GM12891 (cell line): ENCODE measurements at regions not wholly inside any gene's neighbourhood (a gene's known extent, or its start where the extent isn't known, plus 50 kb on each side); places are given as distances from the start of the nearest gene placed in this dataset.

Source experiments
- DNase-seq: peaks from one replicate; pipeline ENCODE4 v3.0.0; 2011; ENCODE audit warnings: low spot score; ENCODE audit not compliant: insufficient read length
- FAIRE-seq: peaks from 2 replicates; lab custom pipeline; 2011; peaks lifted over from hg19 to GRCh38; lab: Jason Lieb, UNC
- PAX5 ChIP-seq: IDR thresholded peaks from 2 replicates; pipeline ENCODE4 v1.6.1; 2011; ENCODE audit warnings: low read length, moderate library complexity, mild to moderate bottlenecking; ENCODE audit not compliant: insufficient read depth, severe bottlenecking
- POLR2A ChIP-seq: IDR thresholded peaks from 2 replicates; pipeline ENCODE4 v1.6.1; 2011; ENCODE audit warnings: low read depth, low read length, control low read depth
- POLR2AphosphoS5 ChIP-seq: IDR thresholded peaks from 2 replicates; pipeline ENCODE4 v1.6.1; 2011; ENCODE audit warnings: low read depth, low read length, control low read depth
- POU2F2 ChIP-seq: IDR thresholded peaks from 2 replicates; pipeline ENCODE4 v1.6.1; 2011; ENCODE audit warnings: low read depth, mild to moderate bottlenecking, control low read depth, low read length, moderate library complexity
- SPI1 ChIP-seq: IDR thresholded peaks from 2 replicates; pipeline ENCODE4 v1.6.1; 2011; ENCODE audit warnings: low read depth, low read length, control low read depth
- TAF1 ChIP-seq: IDR thresholded peaks from 2 replicates; pipeline ENCODE4 v1.6.1; 2011; ENCODE audit warnings: low read depth, low read length, control low read depth

GRCh38 chr13:30151388-30151787, 156.0 kb downstream of the KATNAL1 start:
- no peak for FAIRE-seq
- TF ChIP-seq TAF1 (no peak), POLR2A (no peak), SPI1 (no peak)

DNA sequence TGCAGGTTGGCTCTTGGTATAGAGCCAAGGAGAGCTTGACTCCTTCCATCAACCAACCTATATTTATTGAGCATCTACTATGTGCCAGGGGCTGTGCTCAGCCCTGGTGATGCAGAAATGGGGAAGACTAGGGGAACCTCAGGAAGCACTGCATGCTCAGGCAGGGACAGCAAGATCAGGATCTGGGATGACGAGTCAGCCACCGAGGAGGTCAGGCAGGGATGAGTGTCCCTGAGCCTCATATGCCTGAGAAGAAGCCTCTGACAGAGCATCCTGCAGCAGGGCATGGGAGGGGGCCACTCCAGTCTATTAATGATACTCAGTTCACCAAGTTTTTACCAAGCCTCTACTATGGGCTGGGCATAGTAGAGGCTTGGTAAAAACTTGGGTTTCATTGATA, 158.1 kb downstream of the KATNAL1 start:
- TF ChIP-seq SPI1 (no peak), PAX5 (no peak), POU2F2 (no peak), POLR2AphosphoS5 (no peak), POLR2A (no peak), TAF1 (no peak)
- DNase-seq (no peak), FAIRE-seq (no peak)

More at GRCh38 chr13:30151388-30151787, 156.0 kb downstream of the KATNAL1 start:
- no peak for DNase-seq

DNA sequence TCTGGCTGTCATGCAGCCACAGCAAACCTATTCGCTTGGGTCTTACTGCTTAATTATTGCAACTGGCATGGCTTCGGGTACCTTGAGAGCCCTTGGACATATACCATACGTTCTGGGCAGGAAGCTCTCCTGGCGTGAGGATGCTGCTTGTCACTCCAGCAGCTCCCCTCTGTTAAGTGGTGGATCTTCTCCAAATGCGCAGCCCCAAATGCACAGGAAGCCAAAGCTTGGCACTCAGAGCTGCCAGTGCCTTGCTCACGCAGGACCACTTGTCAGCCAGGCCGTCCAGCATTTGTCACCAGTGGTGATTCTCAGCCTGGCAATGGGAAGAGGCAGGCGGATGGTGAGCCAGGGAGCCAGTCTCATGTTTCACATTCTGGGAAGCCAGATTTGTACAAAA, 158.6 kb downstream of the KATNAL1 start:
- no peak for FAIRE-seq
- TF ChIP-seq PAX5, result no peak
- no peak for TF ChIP-seq POLR2AphosphoS5
- no peak for TF ChIP-seq TAF1
- no peak for TF ChIP-seq POU2F2
- TF ChIP-seq POLR2A, result no peak
- TF ChIP-seq SPI1, result no peak
- DNase-seq, result no peak

GRCh38 chr13:30148171-30148754, 159.1 kb downstream of the KATNAL1 start:
- FAIRE-seq, result peak; percentile 70
- TF ChIP-seq SPI1, result no peak
- TF ChIP-seq POU2F2, result no peak
- DNase-seq, result no peak

GRCh38 chr13:30147421-30147820, 159.9 kb downstream of the KATNAL1 start:
- peak; percentile 23 for FAIRE-seq
- TF ChIP-seq POLR2A (no peak), POLR2AphosphoS5 (no peak), TAF1 (no peak), SPI1 (no peak), POU2F2 (no peak), PAX5 (no peak)
- DNase-seq, result no peak

DNA sequence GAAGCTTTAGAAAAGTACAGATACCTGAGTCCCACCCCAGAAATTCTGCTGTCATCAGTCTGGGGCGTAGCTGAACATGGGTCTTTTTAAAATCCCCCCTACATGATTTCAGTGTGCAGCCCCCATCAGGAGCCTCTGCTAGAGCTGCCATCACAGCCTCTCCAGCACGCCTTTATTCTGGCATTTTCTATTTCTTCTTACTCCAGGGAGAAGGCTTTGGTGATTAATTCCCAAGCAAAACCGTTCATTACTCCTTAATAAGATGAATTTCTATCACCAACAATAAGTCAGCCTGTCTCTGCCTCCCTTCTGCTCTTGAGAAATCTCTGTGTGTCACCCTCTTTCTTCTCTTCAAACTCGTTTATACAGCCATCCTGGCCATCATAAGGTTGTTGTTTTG, 160.3 kb downstream of the KATNAL1 start:
- TF ChIP-seq POLR2A (no peak), TAF1 (no peak), POU2F2 (no peak), POLR2AphosphoS5 (no peak)
- FAIRE-seq (no peak), DNase-seq (no peak)

DNA sequence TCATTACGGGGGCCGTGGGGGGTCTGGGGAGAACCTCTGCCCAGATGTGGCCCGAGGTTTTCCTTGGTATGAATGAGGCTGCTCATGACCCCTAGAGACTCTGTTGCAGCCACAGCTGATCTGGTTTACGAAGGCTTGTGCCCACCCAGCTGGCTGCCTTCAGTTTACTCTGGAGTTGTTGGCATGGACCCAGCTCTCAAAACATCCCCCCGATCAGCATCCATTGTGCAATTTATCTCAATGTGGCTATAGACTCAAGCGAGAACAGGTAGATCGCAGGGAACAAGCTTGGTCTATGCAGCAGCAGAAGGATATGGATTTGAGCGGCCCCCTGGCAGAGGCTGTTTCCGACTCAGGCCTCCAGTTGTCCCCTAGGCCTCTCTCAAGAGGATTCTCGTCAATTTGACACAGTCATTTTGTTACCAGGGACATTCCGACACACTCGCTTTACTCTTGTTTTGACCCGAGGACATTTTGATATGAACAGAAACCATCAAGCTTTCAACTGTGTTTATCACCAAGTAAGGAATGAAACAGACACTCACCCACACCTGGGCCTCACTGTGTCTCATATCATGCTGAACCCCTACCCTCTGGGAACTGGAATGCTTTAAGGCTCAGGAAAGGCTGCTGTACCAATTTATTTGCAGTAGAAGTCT, 161.5 kb downstream of the KATNAL1 start:
- FAIRE-seq, result peak; percentile 69
- TF ChIP-seq TAF1, result no peak; the same call in 1 of the 2 replicates
- no peak for TF ChIP-seq PAX5
- no peak for TF ChIP-seq POLR2AphosphoS5
- no peak for TF ChIP-seq POU2F2
- no peak for TF ChIP-seq SPI1
- no peak for TF ChIP-seq POLR2A
- DNase-seq, result no peak

- FAIRE-seq (peak; percentile 23), DNase-seq (no peak)
- TF ChIP-seq POU2F2, result no peak
Observed at GRCh38 chr13:30143666-30144400, 163.5 kb downstream of the KATNAL1 start.

GRCh38 chr13:30142486-30143211, 164.7 kb downstream of the KATNAL1 start:
- DNase-seq (no peak), FAIRE-seq (no peak)
- TF ChIP-seq POLR2A, result no peak
- TF ChIP-seq SPI1, result no peak
- TF ChIP-seq PAX5, result no peak
- no peak for TF ChIP-seq POU2F2
- no peak for TF ChIP-seq TAF1
- no peak for TF ChIP-seq POLR2AphosphoS5
